Lower leg skin (tissue), 4 donors: ENCODE measurements at regions not wholly inside any gene's neighbourhood (a gene's known extent, or its start where the extent isn't known, plus 50 kb on each side); places are given as distances from the start of the nearest gene placed in this dataset.

Source experiments
- DNase-seq, 2 donors: peaks; one replicate each; pipeline ENCODE4 v3.0.0-alpha.2; 2019; ENCODE audit warnings: low spot score in 2 of 2
- H3K4me3 ChIP-seq: fragments of 200-600 bp; sonication (generic); 2 replicates; pipeline ENCODE4 v1.5.1; 2017; ENCODE audit warnings: mild to moderate bottlenecking, low read depth; ENCODE audit not compliant: poor library complexity, severe bottlenecking
- CTCF ChIP-seq, 3 donors: fragments of 450-650 bp; IDR thresholded peaks; one replicate each; pipeline ENCODE4 v1.5.1; 2016; ENCODE audit warnings: antibody characterized with exemption in 3 of 3, mild to moderate bottlenecking in 3 of 3, moderate library complexity in 2 of 3
- POLR2A ChIP-seq, 2 donors: fragments of 450-650 bp; IDR thresholded peaks; one replicate each; pipeline ENCODE4 v1.6.1; 2016 to 2017; ENCODE audit warnings: antibody characterized with exemption in 2 of 2, mild to moderate bottlenecking in 1 of 2, moderate library complexity in 1 of 2
- WGBS, 2 donors: methylation state at CpG; one replicate each; pipeline ENCODE4 v1.1.5; 2018; 5-methylcytosine and 5-hydroxymethylcytosine counted together
- intact Hi-C: fragments of 100-400 bp; cut with DNase I; formaldehyde crosslinking; loops from one replicate; pipeline ENCODE4 v1.15.0; 2023; ENCODE audit warnings: low total_unique reads

DNA sequence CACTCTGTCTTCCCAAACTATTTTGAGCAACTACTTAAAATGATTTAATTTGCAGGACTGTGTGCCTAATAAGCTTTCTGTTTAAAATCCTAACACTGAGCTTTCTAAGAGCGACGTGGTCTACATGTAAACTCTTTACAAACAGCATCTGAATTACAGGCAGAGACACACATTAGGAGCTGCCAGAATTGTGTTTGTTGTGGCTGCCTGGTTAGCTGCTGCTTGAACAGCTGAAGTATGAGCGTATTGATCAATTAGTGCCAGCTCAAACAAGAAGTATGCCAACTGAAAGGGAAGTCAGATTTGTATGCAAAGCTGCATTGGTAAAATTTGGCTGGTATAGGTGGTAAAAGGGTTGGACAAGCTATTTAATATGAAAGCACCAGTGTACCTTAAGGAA, 384.4 kb downstream of the PCDH7 start:
- intact Hi-C loops, result no loop called here
- DNase-seq, result no peak
- WGBS, 2 donors, result 70 to 81% methylated on average over 3 of the region's 3 CpGs
- H3K4me3 ChIP-seq, result no peak overlapping the region
- TF ChIP-seq POLR2A (IDR thresholded peaks at IDR 0.05), result no peak
- TF ChIP-seq CTCF (IDR thresholded peaks at IDR 0.05), result no peak

DNA sequence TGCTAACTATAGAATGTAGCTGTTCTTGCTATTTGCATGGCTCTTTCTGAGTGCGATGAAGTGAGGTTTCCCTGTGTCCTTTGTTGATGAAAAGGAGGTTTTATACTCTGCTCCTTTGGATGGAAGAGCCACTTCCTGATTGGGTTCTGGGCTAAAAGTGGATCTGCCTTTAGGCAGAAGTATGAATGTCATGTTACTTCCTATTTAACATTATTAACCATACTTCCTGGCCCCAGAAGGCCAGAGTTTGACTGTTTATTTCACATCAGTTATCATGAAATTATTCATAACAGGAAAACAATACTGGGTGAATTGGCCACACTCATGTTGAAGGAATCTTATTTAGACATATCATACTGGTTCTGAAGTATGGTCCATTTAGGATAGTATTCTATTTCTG, 386.2 kb downstream of the PCDH7 start:
- no peak for DNase-seq
- TF ChIP-seq POLR2A (IDR thresholded peaks at IDR 0.05) (no peak), CTCF (IDR thresholded peaks at IDR 0.05) (no peak)
- intact Hi-C loops, result no loop called here
- WGBS, 2 donors, result 88 to 89% methylated on average over 1 of the region's 1 CpG
- no peak overlapping the region for H3K4me3 ChIP-seq

DNA sequence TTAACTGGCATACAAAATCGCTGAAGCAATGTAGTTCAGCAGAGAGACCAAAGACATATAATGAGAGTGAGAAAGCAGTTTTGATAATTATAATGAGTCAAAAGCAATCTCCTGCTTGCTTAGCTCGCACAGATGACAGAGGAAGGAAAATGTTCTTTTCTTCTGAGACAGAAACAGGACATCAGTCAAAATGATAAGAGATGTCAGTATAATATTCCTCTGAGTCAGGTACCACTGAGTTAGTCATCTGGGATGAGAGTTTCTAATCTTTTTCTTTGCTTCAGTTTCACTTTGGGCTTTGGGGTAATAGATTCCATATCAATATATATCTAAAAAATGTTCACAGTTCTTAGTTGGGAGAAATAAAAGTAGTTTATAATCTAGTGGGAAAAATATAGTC, 387.2 kb downstream of the PCDH7 start:
- DNase-seq, result no peak
- TF ChIP-seq POLR2A (IDR thresholded peaks at IDR 0.05) (no peak), CTCF (IDR thresholded peaks at IDR 0.05) (no peak)
- 70 to 77% methylated on average over 2 of the region's 2 CpGs for WGBS, 2 donors
- H3K4me3 ChIP-seq, result no peak overlapping the region
- intact Hi-C loops, result no loop called here

GRCh38 chr4:31108762-31109161, 388.6 kb downstream of the PCDH7 start:
- whole genome bisulfite sequencing, 2 donors, result 88 to 96% methylated on average over 1 of the region's 1 CpG
- intact Hi-C loops, result no loop called here
- DNase-seq, result no peak
- TF ChIP-seq POLR2A (IDR thresholded peaks at IDR 0.05) (no peak), CTCF (IDR thresholded peaks at IDR 0.05) (no peak)
- H3K4me3 ChIP-seq, result no peak overlapping the region

DNA sequence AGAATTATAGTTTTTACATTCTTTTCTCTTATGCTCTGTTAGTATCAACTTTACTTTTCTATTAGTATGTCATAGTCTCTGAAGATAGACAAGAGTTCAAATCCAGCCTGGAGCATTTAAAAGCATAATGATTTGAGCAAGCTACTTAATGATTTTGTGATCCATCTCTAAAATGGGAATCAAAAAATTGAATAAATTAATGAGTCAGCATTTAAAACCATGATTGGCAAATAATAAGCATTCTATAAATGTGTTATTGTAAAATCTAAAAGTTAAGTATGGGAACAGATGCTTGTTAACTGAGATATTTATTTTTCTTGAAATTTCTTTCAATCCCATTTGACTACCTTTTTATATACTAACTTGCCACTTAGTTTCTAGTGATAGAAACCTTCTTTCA, 391.6 kb downstream of the PCDH7 start:
- no peak overlapping the region for H3K4me3 ChIP-seq
- no peak for DNase-seq
- no peak for TF ChIP-seq CTCF (IDR thresholded peaks at IDR 0.05)
- TF ChIP-seq POLR2A (IDR thresholded peaks at IDR 0.05), result no peak
- intact Hi-C loops, result no loop called here

DNA sequence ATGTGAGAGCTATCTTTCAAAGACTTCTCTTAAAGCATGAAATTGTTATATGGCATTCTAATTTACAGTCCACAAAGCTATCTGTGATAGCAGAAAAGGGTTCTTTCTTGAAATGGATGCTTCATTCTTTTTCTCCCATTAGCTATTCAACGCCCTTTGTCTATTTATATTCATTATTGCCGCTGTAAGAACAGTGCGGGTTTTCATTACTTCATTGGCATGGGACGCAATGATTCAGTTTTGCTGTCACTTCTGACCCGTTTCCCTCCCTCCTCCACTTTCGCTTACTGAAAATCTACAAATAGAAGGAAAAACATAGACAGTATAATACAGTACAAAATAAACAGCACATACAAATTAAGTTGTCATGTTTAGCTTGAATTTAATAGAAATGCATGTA, 394.6 kb downstream of the PCDH7 start:
- intact Hi-C loops, result no loop called here
- no peak for DNase-seq
- 87 to 93% methylated on average over 6 of the region's 6 CpGs for WGBS, 2 donors
- TF ChIP-seq CTCF (IDR thresholded peaks at IDR 0.05) (no peak), POLR2A (IDR thresholded peaks at IDR 0.05) (no peak)
- H3K4me3 ChIP-seq, result no peak overlapping the region
